Upper lobe of right lung (tissue), 1 donor: ENCODE measurements at regions not wholly inside any gene's neighbourhood (a gene's known extent, or its start where the extent isn't known, plus 50 kb on each side); places are given as distances from the start of the nearest gene placed in this dataset.

Source experiments
- ATAC-seq: fragments of 200-7000 bp; cut with Tn5 transposase; one replicate; pipeline ENCODE4 v1.9.1; 2020; ENCODE audit warnings: mild to moderate bottlenecking, moderate library complexity
- DNase-seq: peaks from one replicate; pipeline ENCODE4 v3.0.0-alpha.2; 2020
- H3K27ac ChIP-seq: fragments of 200-600 bp; one replicate; pipeline ENCODE4 v1.8.0; 2022
- H3K27me3 ChIP-seq: fragments of 200-600 bp; one replicate; pipeline ENCODE4 v1.8.0; 2022; ENCODE audit warnings: mild to moderate bottlenecking
- H3K36me3 ChIP-seq: fragments of 200-600 bp; one replicate; pipeline ENCODE4 v1.8.0; 2022
- H3K4me1 ChIP-seq: fragments of 200-600 bp; one replicate; pipeline ENCODE4 v1.8.0; 2022
- H3K4me3 ChIP-seq: fragments of 200-600 bp; one replicate; pipeline ENCODE4 v1.8.0; 2022; ENCODE audit warnings: mild to moderate bottlenecking
- H3K9me3 ChIP-seq: fragments of 200-600 bp; one replicate; pipeline ENCODE4 v1.8.0; 2022
- intact Hi-C: fragments of 100-400 bp; cut with DNase I; formaldehyde crosslinking; loops from one replicate; pipeline ENCODE4 v1.11.0; 2022
- TF ChIP-seq, protein P1 (sequence below): fragments of 200-600 bp; IDR thresholded peaks from one replicate; pipeline ENCODE4 v1.8.0; 2022; ENCODE audit warnings: antibody characterized with exemption
- donor health status: DM: no; HTN: yes; CAD: no; lungs with severe emphysema.

DNA sequence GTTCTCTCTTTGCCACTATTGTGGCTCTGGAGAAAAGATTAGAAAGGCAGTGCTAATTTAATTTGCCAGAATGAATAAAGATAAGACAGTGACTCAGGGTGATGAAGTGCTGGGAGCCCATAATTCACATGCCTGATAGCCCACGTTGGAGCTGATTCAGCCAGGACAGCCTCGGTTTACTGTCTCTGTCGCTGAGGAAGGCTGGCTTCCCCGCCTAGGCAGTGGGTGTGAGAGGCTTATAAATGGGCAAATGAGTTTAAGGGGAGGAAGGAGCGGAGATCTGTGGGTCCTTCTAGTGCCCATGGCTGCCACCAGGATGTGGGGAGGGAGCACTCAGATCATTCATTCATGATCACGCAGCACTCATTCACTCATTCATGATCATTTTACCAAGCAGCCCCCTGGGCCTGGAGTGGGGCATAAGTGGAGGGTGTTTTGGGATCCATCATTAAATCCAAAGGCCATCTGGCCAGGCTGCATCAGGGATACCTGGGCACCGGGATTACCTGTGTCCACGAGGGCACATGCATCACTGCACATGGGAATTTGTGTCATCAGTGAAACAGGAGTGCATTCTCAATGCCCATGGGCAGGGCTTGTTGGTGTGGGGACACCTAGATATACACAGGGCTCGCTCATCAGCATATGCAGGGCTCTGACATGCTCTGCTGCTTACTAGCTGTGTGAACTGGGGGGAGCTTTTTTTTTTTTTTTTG lies 315.4 kb downstream of the MATN1 start:
- Histone ChIP-seq H3K27ac (no peak overlapping the region), H3K4me3 (no peak overlapping the region), H3K9me3 (no peaks in the 10 kb centered on the region), H3K27me3 (peaks cover 13% of the 10 kb centered on the region), H3K36me3 (no peaks in the 10 kb centered on the region), H3K4me1 (no peaks in the 10 kb centered on the region)
- TF ChIP-seq, protein P1, sequence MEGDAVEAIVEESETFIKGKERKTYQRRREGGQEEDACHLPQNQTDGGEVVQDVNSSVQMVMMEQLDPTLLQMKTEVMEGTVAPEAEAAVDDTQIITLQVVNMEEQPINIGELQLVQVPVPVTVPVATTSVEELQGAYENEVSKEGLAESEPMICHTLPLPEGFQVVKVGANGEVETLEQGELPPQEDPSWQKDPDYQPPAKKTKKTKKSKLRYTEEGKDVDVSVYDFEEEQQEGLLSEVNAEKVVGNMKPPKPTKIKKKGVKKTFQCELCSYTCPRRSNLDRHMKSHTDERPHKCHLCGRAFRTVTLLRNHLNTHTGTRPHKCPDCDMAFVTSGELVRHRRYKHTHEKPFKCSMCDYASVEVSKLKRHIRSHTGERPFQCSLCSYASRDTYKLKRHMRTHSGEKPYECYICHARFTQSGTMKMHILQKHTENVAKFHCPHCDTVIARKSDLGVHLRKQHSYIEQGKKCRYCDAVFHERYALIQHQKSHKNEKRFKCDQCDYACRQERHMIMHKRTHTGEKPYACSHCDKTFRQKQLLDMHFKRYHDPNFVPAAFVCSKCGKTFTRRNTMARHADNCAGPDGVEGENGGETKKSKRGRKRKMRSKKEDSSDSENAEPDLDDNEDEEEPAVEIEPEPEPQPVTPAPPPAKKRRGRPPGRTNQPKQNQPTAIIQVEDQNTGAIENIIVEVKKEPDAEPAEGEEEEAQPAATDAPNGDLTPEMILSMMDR = no peak
- peak; percentile 36 for DNase-seq
- intact Hi-C loops = no loop called here
- ATAC-seq = no peak

DNA sequence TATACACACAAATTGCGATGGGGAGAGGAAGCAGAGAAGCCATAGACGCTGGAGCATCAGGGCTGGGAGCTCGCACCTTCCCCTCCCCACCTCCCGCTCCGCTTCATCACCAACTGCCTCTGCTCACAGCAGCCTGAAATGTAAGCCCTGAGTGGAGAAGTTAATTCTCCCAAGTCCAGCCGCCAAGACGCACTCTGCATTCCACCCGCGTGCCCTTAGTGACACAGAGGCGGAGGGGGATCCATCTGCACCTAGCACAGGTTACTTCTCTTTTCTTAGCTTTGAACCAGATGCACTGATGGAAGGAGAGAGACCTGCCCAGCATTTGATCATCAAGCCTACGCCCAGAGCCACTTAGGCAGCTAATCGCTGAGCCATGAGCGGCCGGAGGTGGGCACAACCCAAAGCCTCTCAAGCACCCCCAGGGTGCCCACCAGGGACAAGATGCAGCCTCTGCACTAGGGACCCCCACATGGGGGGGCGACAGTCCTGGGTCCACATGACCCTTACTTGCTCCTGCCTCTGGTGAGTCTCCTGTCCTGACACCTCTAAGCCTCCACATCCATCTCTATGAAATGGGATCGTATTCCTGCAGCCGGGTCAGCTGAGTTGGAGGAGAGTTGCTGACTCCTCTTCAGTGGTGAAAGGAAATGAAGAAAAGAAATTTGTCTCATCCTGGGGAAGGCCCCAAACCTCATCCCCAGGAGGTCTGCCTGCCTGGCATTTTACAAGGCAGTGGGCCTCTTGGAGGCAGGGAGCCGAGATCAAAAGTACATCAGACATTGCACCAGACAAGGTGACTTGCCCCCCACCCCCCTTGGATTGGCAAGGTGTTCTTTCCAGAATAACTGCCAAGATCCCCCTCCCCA lies 316.2 kb downstream of the MATN1 start:
- no peaks in the 10 kb centered on the region for H3K9me3 ChIP-seq
- no peak overlapping the region for H3K4me3 ChIP-seq
- H3K27ac ChIP-seq = no peak overlapping the region
- H3K4me1 ChIP-seq = no peaks in the 10 kb centered on the region
- TF ChIP-seq, protein P1 = no peak
- no peak for ATAC-seq
- DNase-seq = peak; percentile 45
- no peaks in the 10 kb centered on the region for H3K36me3 ChIP-seq
- peaks cover 13% of the 10 kb centered on the region for H3K27me3 ChIP-seq
- intact Hi-C loops = no loop called here

DNA sequence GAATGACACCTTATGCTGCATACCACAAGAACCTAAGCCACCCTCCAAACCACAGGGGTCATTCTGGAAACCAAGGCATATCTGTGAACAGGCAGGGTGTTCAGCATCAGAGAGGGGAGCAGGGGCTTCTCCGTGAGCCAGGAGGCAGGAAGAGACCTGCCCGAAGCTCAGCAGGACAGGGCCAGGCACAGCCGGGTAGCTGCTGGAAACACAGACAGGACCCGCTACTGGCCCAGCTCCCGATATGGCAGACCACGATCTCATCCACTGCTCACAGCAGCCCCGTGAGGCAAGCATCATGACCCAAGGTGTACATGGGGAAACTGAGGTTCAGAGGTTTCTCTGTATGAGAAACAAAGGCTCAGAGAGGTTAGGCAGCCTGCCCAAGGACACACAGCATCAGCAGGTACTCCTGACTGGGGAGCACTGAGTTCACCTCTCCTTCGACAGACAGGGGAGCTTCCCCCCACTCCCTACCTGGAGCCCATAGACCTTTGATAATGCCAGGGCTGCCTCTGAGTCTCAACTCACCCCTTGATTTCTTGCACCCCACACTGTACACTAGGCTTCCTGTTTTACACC lies 317.7 kb downstream of the MATN1 start:
- Histone ChIP-seq H3K9me3 (no peaks in the 10 kb centered on the region), H3K4me1 (no peaks in the 10 kb centered on the region), H3K4me3 (no peak overlapping the region), H3K36me3 (no peaks in the 10 kb centered on the region), H3K27me3 (peaks cover 8% of the 10 kb centered on the region), H3K27ac (no peak overlapping the region)
- TF ChIP-seq, protein P1 = no peak
- intact Hi-C loops = no loop called here
- DNase-seq (peak; percentile 19), ATAC-seq (no peak)

DNA sequence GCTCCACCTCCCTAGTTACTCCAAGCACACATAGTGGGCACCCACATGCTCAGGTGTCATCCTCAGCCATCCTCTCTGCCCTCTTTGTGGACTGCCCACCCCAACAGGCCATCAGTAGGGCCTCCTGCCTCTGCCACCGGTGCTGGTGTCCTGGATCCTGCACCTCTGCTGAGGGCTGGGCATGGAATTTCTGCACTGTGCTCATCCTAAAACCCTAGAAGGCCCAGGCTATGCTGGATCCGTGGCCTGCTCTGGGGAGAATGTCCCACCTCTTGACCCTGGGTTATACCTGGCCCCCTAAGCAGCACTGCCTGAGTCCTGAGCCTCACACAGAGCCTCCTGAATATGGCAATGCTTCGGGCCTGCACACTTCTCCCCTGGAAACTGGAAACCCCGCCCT lies 318.3 kb downstream of the MATN1 start:
- TF ChIP-seq, protein P1 = no peak
- intact Hi-C loops = no loop called here
- Histone ChIP-seq H3K27ac (no peak overlapping the region), H3K4me3 (no peak overlapping the region), H3K27me3 (peaks cover 2% of the 10 kb centered on the region), H3K4me1 (no peaks in the 10 kb centered on the region), H3K36me3 (no peaks in the 10 kb centered on the region), H3K9me3 (no peaks in the 10 kb centered on the region)
- ATAC-seq = no peak
- DNase-seq = peak; percentile 39

DNA sequence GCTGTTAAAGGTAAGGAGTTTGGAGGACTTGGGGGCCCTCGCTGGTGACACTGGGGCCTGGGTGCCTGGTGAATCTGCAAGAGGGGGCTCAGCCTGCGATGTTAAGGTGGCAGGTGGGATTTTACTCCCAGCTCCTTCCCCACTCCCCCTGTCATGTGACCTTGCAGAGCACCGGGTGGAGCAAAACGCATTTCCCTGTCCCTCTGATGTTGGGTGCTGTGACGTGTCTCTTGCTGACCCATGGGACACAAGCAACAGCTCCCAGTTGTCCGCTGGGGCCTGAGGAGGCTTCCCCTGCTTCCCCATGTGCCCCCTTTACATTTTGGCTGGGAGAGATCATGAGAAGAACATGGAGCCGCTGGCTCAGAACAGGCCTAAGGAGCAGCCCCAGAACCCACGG lies 319.0 kb downstream of the MATN1 start:
- H3K27ac ChIP-seq = no peak overlapping the region
- no peak overlapping the region for H3K4me3 ChIP-seq
- no peaks in the 10 kb centered on the region for H3K27me3 ChIP-seq
- ATAC-seq (no peak), DNase-seq (peak; percentile 46)
- intact Hi-C loops = no loop called here
- no peaks in the 10 kb centered on the region for H3K4me1 ChIP-seq
- H3K9me3 ChIP-seq = no peaks in the 10 kb centered on the region
- TF ChIP-seq, protein P1 = no peak
- H3K36me3 ChIP-seq = no peaks in the 10 kb centered on the region
